Stimulated activated naive CD8-positive, alpha-beta T cell treated with anti-CD3 and anti-CD28 coated beads, Interleukin-15, Interleukin-2, amounts not matched to agents 100 U/mL and 50 U/mL, for 24 hours (primary cell): ENCODE measurements at regions not wholly inside any gene's neighbourhood (a gene's known extent, or its start where the extent isn't known, plus 50 kb on each side); places are given as distances from the start of the nearest gene placed in this dataset.

Source experiments
- ATAC-seq: fragments of 150-1000 bp; cut with Tn5 transposase; one replicate; pipeline ENCODE4 v1.10.0; 2021
- DNase-seq: peaks from one replicate; pipeline ENCODE4 v3.0.0; 2021

DNA sequence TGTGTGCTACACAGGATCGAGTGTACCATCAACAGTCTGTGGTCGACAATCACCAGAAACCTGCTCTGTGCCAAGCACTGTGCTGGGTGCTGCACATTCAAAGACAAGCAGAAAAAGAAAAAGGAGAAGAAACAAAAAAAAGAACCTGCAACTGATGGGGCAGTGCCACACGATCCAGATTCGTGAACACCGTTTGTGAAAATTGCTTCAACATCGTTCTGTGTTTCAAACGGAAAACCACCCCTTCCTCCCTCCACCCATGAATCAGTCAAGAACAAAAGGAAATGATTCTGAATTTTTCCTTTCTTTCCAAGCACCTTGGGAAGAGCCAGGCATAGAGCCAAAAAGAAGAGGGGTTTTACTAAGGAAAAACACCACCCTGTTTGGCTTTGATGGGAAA, 129.2 kb upstream of the ARID1B start:
- ATAC-seq, result no peak
- no peak for DNase-seq

DNA sequence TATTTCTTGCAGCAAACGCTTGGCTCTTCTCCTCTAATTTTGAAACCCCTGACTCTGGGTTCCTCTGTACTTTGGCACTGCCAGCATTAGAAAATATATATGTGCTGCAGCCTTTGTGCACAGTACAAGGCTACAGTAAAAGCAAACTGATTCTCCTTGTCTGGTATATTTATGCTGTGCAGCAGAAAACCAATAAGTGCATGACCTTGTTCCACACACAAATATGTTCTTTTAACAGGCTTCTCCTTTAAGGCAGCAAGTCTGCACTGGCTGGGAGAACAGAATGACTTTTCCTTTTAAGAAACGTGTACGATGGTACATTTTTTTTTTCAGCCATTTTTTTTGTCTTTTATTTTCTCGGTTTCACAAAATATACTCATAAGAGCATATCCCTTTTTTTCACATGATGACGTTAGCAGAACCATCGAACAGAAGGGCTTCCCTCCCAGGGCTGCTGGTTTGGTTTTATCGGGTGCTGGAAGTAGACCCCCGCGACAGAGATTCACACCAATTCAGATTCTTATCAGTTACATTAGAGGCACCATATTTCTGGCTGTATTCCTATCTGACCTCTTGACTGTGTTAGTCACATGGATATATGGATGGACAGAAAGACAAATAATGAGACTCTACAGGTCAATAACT, 129.9 kb upstream of the ARID1B start:
- ATAC-seq (no peak), DNase-seq (no peak)

DNA sequence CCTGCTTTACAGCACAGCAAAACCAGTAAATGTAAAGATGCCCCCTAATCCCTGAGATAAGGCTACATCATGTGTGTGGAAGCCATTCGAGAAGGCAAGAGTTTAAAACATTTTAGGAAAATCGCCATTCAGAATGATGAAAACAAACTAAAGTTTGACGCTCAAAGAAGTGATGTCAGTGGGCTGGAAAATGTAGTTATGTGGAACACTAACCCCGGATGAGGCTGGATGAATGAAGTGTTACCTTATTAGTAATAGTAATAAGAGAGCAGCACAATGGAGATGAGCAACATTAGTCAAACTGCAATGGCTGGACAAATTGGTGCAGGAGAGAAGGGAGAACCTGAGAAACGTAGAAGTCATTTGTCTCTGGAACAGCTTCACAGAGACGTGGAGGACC, 130.7 kb upstream of the ARID1B start:
- no peak for ATAC-seq
- DNase-seq, result no peak

DNA sequence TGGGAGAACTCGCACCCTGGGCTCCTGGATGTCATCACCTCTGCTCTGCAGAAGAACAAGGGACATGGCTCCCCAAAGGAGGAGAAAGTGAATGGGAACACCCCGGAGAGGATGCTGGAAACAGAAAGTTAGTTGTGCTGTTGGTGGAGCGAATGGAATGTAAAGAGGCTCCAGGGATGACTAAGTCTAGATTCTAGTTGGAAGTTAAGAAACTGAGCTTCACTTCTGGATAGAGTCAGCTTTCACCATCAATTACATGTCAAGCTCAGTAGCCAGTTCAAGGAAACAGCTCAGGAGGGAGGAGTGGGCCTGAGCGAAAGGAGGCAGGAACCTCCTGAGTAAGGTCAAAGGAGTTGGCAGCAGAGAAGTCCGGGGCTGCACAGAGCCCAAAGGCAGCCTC, 132.1 kb upstream of the ARID1B start:
- DNase-seq (no peak), ATAC-seq (no peak)

DNA sequence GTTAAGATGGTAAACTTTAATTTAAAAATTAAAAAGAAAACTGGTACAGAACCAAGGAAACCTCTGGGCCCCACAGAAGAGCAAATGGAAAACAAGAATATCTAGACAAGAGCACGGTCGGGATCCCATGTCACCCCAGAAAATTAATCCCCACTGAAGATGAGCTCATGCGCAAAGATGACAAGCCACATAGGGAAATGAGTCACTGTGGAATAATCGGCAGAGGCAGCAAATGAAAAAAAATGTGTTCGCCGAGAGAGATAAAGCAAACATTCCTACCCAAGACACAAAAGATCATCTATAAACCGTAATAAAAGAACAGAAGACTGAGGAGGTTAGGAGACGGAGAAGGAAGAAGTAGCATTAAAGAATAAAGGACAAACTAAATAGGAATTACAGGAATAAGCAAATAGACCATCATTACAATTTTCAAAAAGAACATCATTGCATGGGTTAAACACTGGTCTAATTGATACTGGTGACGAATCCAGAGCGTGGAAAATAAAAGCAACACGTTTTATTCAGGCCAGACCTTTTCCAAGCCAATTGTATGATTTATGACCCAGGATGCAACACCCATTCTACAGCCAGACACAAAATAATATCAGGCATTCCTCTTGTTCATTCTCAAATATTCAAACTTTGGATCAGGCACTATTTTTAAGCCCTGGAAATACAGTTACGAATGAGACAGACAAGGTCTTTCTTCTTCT, 138.0 kb upstream of the ARID1B start:
- ATAC-seq (no peak), DNase-seq (no peak)

DNA sequence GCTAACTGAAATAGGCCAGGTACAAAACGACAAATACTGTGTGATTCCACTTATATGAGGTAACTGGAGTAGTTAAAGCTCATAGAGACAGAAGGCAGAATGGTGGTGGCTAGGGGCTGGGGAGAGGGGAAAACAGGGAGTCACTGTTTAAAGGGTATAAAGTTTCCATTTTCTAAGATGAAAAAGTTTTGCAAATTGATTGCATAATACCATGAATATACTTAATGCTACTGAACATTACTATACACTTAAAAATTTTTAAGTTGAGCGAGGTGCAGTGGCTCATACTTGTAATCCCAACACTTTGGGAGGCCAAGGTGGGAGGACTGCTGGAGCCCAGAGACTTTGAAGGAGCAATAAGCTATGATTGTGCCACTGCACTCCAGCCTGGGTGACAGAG, 138.6 kb upstream of the ARID1B start:
- no peak for DNase-seq
- no peak for ATAC-seq

DNA sequence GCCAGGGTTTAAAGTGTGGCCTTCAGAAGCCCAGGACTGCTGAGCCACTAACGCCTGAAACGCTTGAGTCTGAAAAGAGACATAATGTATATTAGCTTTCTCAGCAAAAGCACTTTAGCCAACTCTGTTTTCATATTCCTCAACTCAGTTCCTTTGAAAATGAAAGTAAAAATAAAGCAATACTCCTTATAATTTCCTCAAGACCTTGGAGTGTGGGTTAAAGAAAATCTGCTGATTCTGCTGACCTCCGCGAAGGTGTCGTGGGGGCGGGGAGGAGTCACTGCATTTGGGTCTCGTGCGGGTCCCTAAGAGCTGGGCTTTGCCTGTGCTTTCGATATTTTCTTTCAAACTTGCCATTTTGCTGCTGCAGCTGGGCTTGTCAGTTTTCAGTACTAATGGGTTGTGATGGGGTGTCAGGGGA, 142.2 kb upstream of the ARID1B start:
- ATAC-seq, result no peak

DNA sequence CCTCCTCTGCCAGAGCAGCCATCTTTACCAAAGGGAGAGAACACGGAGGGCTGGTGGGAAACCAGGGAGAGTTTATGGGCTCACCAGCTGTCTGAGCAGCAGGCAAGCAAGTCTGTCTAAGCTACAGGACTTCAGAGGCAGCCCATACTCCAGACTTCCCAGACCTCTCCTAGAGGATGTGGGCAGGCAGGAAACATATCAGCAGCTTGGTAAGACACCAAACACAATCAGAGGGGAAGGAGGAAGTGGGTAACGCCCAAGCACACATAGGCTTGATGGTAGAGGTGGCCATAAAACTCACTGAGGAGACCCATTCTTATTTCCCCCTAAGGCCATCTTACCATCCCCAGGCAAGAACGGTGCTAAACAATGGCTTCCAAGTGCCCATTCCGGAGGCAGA, 143.1 kb upstream of the ARID1B start:
- DNase-seq (no peak), ATAC-seq (no peak)

More for the DNA sequence above, 142.2 kb upstream of the ARID1B start:
- no peak for DNase-seq

DNA sequence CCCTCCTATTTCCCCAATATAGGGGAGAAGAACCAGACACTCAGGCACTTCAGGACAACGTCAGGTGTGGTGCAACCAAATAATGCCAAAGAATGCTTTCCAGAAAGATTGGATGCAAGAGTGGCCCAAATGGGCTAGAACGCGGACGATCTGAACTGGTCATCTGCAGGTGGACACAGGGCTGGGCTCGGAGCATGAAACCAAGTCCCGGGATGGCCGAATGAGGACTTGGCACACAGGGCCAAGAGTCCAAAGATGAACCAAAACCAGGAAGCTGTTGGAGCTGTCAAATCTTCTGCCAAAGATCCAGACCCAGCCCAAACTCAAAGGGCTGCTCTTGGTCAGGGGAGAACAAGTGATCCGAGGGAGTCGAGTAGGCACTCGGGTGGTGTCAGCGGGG, 143.9 kb upstream of the ARID1B start:
- no peak for ATAC-seq
- DNase-seq, result no peak

DNA sequence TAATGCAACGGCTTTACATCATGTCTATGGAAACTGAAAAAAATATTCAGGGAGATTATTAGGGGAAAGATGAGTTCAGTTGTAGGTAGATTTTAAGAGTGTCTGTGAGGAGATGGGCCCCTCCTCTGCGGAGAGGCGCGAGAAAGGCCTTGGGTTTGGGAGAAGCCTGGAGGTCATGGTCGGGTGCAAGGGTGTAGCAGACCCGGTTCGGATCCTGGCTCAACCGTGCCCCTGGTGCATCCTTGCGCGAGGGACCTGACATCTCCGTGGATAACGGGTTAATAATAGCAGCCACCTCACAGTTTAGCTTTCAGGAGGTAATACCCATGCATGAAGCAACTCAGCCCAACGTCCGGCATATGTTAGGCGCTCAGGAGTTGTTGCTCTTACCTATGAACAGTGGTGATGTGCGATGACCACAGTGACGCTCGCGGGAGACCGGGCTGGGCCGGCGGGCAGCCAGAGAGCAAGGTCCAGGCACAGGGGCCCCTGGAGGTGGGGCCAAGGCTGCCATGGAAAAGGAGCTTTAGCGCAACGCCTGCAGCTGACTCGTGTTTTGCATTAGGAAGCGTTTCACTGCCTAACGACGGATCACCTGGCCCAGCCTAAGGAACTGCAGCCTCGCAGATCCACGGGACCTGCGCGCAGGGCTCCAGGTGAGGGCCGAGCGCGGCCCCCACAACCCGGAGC, 146.4 kb upstream of the ARID1B start:
- ATAC-seq, result no peak
- no peak for DNase-seq

DNA sequence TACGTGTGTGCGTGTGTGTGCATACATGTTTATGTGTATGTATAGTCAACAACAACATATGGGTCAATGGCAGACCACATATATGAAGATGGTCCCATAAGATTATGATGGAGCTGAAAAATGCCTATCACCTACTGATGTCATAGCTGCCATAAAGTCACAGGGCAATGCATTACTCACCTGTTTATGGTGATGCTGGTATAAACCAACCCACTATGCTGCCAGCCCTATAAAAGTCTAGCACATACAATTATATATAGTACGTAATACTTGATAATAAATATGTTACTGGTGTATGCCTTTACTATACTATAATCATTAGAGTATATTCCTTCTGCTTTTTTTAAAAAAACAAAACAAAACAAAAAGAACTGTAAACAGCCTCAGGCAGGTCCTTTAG, 148.4 kb upstream of the ARID1B start:
- ATAC-seq, result no peak
- no peak for DNase-seq

DNA sequence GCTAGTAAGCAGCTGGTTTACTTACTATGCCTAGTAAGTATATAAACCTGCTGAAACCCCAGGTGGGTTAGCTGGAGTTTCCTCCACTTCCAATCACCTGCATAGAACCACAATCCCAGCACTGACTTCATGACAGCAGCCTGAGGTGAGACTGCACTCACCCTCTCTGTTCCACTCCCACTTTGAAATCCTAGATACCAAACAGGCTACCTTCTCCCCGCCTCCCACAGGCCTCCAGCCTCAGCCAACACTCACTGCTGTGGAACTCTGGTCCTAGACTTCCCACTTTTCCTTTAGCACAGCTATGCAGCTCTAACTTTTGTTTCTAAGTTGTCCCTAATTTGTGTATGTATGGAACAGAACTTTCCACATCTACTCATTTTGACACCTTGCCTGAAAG, 149.7 kb upstream of the ARID1B start:
- ATAC-seq, result no peak
- no peak for DNase-seq

DNA sequence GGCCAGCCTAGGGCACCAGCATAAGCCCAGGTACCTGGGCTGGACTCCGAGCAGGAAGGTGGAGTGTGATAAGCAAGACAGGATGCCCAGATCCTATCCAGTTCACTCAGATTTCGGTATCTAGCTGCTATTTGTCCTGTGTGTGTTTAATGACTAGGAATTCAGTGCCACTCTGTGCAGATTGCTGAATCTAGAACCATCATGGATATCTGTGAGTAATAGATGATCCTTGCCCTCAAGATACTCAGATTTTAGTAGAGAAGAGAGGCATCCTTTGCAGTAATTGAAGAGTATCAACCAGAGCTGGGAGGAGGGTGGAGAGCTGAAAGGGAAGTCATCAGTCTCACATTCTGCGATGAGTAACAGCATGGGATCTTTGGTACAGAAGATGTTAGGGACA, 155.0 kb upstream of the ARID1B start:
- DNase-seq (no peak), ATAC-seq (no peak)

DNA sequence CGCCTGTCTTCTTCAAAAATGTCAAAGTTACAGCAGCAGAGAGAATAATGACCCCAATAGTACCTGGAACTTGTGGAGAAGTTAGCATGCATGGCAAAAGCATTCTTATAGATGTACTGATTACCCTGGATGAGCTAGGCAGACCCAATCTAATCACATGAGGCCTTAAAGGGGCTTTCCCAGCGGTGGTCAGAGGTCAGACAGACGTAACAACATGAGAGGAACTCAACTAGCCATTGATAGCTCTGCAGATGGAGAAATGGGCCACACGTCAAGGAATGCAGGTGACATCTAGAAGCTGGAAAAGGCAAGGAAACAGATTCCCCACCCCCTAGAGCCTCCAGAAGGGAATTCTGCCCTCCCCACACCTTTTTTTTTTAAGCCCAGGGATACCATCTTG, 156.8 kb upstream of the ARID1B start:
- no peak for DNase-seq
- no peak for ATAC-seq

DNA sequence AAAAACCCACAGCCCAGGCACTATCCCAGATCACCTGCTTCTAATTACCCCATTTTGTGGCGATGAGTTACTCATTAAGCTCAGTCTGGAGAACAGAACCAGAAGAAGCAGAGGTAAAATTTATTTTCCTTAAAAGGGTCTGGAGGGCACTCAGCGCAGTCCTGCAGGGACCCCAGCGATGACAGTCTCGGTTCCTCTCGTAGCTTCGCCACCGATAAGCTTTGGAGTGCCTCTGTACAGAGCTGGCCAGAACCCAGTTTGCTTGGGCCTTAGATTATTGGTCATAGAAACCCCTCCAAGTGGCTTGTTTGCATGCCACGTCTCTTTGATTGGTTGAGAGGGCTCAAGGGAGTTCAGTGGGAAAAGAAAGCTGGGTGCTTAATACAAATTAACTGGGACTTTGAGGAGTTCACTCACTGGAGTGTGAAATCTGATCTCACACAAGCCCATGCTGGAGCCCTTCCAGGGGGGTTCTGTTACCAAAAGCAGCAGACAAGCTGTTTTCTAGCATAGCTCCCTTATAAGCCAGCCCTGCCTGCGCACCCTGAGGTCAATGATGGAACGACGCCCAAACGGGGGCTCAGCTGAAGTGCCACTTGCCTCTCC, 158.5 kb upstream of the ARID1B start:
- ATAC-seq, result no peak
- DNase-seq, result no peak

DNA sequence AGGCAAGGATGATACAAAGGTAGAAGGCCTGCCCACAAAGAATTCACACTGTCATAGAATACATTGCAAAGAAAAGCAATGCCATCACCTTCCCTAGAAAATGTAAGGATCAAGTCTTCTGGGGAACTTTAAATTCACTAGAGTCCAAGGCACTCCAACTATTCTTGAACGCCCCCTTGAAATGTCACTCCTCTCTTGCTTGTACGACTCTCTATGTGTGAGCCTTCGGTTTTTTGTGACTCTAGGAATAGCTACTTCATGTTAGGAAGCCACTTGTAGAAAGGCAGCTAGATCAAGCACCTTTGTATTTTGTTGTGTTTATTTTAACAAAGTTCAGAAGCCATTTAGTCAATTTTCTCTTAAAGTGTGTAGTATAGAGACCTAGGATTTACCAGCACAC, 159.2 kb upstream of the ARID1B start:
- DNase-seq, result no peak

DNA sequence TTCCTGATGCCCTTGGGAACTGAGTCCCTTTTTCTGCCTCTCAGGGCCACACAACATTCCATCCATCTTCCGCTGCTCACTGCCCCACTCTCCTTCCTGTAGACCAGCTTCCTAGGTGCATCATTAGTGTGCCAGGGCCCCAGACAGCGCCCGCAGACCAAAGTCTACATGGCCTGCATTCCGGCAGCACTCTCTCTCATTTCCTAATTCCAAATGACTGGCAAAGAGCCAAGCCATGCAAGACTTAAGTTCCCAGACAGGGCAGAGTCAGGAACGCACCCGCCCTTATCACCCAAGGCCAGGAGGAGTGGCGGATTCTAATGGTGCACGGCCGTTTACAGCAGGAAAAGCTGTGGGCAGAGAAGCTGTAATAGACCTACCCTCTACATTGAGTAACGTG, 159.8 kb upstream of the ARID1B start:
- DNase-seq (no peak), ATAC-seq (no peak)

More for the DNA sequence above, 159.2 kb upstream of the ARID1B start:
- ATAC-seq, result no peak

DNA sequence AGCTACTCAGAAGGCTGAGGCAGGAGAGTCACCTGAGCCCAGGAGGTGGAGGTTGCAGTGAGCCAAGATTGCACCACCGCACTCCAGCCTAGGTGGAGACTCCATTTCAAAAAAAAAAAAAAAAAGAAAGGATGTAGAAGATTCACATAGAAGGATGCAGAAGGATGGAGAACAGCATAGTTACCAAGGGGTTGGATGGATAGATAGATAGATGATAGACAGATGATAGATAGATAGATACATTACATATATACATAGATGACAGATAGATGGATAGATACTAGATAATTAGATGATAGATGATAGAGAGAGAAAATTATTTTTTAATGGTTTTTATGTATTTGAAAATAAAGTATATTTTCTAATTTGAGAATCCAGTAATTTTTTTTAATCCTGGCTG, 160.7 kb upstream of the ARID1B start:
- DNase-seq (no peak), ATAC-seq (no peak)

DNA sequence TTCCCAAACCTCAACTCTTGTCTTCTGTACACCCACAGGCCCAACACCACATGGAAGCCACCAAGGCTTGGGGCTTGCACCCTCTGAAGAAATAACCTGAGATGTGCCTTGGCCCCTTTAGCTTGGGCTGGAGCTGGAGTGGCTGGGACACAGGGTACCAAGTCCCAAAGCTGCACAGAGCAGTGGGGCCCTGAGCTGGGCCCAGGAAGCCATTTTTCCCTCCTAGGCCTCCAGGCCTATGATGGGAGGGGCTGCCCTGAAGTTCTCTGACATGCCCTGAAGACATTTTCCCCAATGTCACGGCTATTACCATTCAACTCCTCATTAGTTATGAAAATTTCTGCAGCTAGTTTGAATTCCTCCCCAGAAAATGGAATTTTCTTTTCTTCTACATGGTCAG, 163.2 kb upstream of the ARID1B start:
- no peak for DNase-seq
- no peak for ATAC-seq

DNA sequence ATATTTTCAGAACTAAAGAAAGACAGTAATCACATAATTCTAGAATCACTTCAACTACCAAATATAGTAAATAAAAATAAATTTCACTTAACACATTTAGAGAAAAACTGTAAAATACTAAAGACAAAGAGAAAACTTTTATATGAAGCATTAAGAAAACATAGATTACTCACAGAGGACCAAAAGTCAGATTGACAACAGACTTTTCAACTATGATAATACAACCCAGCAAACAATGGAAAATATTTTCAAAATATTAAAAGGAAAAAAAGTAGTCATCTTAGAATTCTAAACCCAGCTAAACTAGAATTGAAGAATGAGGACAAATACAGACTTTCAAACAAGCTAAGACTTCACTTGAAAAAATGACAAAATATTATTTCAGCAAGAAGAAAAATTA, 164.8 kb upstream of the ARID1B start:
- no peak for DNase-seq
- no peak for ATAC-seq

DNA sequence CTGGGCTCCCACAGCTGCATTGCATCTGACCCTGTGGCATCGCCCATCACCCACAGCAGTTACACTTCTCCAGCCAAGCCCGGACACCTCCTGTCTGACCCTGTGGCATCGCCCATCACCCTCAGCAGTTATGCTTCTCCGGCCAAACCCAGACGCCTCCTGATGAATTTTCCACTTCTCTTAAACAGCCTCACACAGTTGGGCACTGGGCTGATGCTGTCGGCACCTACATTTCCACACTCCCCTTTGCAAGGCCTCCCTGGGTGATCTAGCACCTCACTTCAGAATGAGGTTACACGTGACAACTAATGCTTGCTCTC, 175.2 kb upstream of the ARID1B start:
- no peak for DNase-seq
- ATAC-seq, result no peak

DNA sequence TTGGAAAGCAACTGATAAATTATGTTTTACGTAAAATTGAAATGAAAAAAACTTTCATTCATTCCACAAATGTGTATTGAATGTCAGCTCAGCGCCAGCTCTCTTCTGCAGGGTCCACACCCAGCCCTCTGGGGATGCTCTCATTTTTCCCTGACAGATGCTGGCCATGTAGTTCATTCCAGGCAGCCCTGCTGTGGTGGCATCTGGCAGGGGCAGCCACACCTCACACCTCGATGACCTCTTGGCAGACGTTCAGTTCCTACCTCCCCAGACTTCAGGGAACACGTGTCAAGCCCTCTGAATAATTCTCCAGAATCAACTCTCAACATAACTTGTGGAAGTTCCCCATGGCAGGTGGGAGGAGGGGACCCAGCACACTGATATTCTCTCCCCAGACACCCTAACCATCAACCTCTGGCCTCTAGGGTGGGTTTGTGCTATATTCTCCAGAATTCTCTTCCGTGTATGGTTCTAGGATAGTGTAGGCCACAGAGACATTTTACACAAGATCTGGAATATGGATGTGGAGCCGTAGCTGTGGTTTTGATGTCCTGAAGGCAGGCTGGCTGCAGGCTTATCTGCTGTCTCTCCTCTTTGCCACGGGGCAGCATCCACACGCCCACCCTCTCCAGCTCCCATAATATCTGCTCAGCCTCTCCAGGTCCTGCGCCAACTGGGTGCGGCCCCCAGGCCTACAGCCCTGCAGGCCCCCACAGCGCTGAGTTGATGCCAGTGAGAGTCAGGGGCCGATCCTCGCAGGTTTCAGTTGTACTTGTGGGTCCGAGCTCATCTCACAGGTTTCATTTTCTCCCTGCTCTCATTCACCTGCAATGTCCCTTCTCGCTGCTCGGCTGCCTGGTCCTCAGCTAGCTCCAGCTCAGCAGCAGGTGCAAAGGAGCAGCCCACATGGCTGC, 175.8 kb upstream of the ARID1B start:
- DNase-seq (no peak), ATAC-seq (no peak)
